DND-41 (cell line): ENCODE measurements at regions not wholly inside any gene's neighbourhood (a gene's known extent, or its start where the extent isn't known, plus 50 kb on each side); places are given as distances from the start of the nearest gene placed in this dataset.

Experiments used
- CTCF ChIP-seq: IDR thresholded peaks from 2 replicates; pipeline ENCODE4 v1.5.1; 2012; ENCODE audit warnings: borderline replicate concordance, low read length, moderate library complexity, mild to moderate bottlenecking; ENCODE audit not compliant: poor library complexity, severe bottlenecking; ENCODE audit errors: extremely low read depth
- EZH2 ChIP-seq: IDR thresholded peaks from 3 replicates; pipeline ENCODE4 v1.6.1; 2012; ENCODE audit warnings: borderline replicate concordance, low read depth, mild to moderate bottlenecking, moderate library complexity, low read length, inconsistent platforms; ENCODE audit not compliant: severe bottlenecking

GRCh38 chr1:219669042-219669441 is 56.1 kb upstream of the ZC3H11B start:
- TF ChIP-seq CTCF (no peak), EZH2 (no peak)
